NB4 (cell line): ENCODE measurements at regions not wholly inside any gene's neighbourhood (a gene's known extent, or its start where the extent isn't known, plus 50 kb on each side); places are given as distances from the start of the nearest gene placed in this dataset.

Source experiments
- DNase-seq: peaks from one replicate; pipeline ENCODE4 v3.0.0; 2010; ENCODE audit warnings: low read depth
- H3K4me3 ChIP-seq: one replicate; pipeline ENCODE4 v1.5.1; 2011; ENCODE audit warnings: mild to moderate bottlenecking, low read depth, low read length, moderate library complexity
- CTCF ChIP-seq: IDR thresholded peaks from one replicate; pipeline ENCODE4 v1.5.1; 2012; ENCODE audit warnings: low read depth, low read length
- MAX ChIP-seq: IDR thresholded peaks from 2 replicates; pipeline ENCODE4 v1.6.1; 2011; ENCODE audit warnings: low read depth, low read length
- MYC ChIP-seq: IDR thresholded peaks from 2 replicates; pipeline ENCODE4 v1.6.1; 2011; ENCODE audit warnings: low read depth, low read length
- POLR2A ChIP-seq: IDR thresholded peaks from 2 replicates; pipeline ENCODE4 v1.6.1; 2011; ENCODE audit warnings: mild to moderate bottlenecking; ENCODE audit not compliant: insufficient read length; ENCODE audit errors: extremely low read depth

GRCh38 chr4:104909376-104909775, 237.3 kb upstream of the TET2 start:
- no peak for DNase-seq
- TF ChIP-seq MAX: no peak
- TF ChIP-seq MYC: no peak
- TF ChIP-seq CTCF: no peak
- no peak for TF ChIP-seq POLR2A
- H3K4me3 ChIP-seq: no peak overlapping the region

- TF ChIP-seq CTCF: no peak
- no peak for TF ChIP-seq MAX
- TF ChIP-seq POLR2A: no peak
- no peak for TF ChIP-seq MYC
- DNase-seq: no peak
- H3K4me3 ChIP-seq: no peak overlapping the region
Measured at GRCh38 chr4:104912518-104912917, 234.2 kb upstream of the TET2 start.

- TF ChIP-seq MAX: no peak
- no peak for DNase-seq
- H3K4me3 ChIP-seq: no peak overlapping the region
Measured at GRCh38 chr4:104915373-104915772, 231.3 kb upstream of the TET2 start.

DNA sequence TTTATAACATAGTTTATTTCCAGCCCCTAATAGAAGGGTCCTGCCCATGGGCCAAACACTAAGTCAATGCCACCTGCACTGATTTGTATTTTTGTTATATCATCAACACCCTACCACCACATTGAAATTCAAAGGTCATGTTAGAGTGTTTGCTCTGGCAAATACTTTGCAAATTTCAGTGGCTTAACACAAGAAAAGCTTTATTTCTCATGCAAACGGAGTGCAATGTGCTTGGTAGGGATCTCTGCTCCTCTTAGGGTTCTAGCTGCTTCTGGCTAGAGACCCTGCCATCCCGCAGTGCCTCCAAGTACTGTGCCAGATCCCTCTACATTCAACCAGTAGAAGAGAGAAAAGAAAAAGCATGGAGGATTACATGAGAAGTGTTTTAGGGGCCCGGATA, 230.8 kb upstream of the TET2 start:
- TF ChIP-seq CTCF: no peak
- TF ChIP-seq POLR2A: no peak
- no peak for TF ChIP-seq MYC
- no peak for TF ChIP-seq MAX
- DNase-seq: no peak
- H3K4me3 ChIP-seq: no peak overlapping the region

DNA sequence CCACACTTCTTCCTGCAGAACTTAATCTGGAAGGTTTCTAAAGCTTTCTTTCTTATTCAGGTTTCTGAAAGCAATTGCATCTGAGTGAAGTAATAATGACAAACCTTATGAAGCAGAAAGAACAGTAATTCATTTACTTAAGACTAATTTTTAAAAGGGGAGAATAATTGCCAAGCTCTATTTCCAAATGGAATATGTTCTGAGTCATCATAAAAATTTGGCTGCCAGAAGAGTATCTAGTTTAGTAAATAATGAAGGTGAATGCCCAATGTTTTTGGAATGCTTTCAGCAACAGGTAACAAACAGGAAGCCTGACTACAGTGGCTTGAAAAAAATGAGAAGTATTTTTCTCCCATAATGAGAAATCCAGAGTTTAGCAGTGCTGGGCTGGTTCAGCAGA, 227.3 kb upstream of the TET2 start:
- TF ChIP-seq CTCF: no peak
- TF ChIP-seq MYC: no peak
- no peak for TF ChIP-seq MAX
- no peak for TF ChIP-seq POLR2A
- H3K4me3 ChIP-seq: no peak overlapping the region
- no peak for DNase-seq

DNA sequence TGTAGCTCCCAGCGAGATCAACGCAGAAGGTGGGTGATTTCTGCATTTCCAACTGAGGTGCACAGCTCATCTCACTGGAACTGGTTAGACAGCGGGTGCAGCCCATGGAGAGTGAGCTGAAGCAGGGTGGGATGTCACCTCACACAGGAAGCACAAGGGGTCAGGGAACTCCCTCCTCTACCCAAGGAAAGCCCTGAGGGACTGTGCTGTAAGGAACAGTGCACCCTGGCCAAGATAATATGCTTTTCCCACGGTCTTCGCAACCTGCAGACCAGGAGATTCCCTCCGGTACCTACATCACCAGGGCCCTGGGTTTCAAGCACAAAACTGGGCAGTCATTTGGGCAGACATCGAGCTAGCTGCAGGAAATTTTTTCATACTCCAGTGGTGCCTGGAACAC, 216.4 kb upstream of the TET2 start:
- no peak for DNase-seq
- no peak overlapping the region for H3K4me3 ChIP-seq
- TF ChIP-seq MAX (no peak), CTCF (no peak), MYC (no peak), POLR2A (no peak)
